Ishikawa (cell line): ENCODE measurements at regions not wholly inside any gene's neighbourhood (a gene's known extent, or its start where the extent isn't known, plus 50 kb on each side); places are given as distances from the start of the nearest gene placed in this dataset.

Source experiments
- CEBPB ChIP-seq: IDR thresholded peaks from 2 replicates; pipeline ENCODE4 v1.6.1; 2012
- EP300 ChIP-seq: IDR thresholded peaks from 2 replicates; pipeline ENCODE4 v1.6.1; 2012; ENCODE audit warnings: borderline replicate concordance
- FOXM1 ChIP-seq: IDR thresholded peaks from 2 replicates; pipeline ENCODE4 v1.6.1; 2012; ENCODE audit warnings: low read depth, borderline replicate concordance
- RAD21 ChIP-seq: IDR thresholded peaks from 2 replicates; pipeline ENCODE4 v1.6.1; 2012; ENCODE audit warnings: low read depth
- TAF1 ChIP-seq: IDR thresholded peaks from 2 replicates; pipeline ENCODE4 v1.6.1; 2012; ENCODE audit warnings: low read depth, mild to moderate bottlenecking
- TCF12 ChIP-seq: IDR thresholded peaks from 2 replicates; pipeline ENCODE4 v1.6.1; 2012; ENCODE audit warnings: low read depth
- TEAD4 ChIP-seq: IDR thresholded peaks from 2 replicates; pipeline ENCODE4 v1.6.1; 2012
- YY1 ChIP-seq: IDR thresholded peaks from 2 replicates; pipeline ENCODE4 v1.6.1; 2012; ENCODE audit warnings: low read depth
- ZBTB7A ChIP-seq: IDR thresholded peaks from 2 replicates; pipeline ENCODE4 v1.6.1; 2012; ENCODE audit warnings: low read depth
- TF ChIP-seq, protein P1 (sequence below): IDR thresholded peaks from 2 replicates; pipeline ENCODE4 v1.6.1; 2012; ENCODE audit warnings: low read depth, mild to moderate bottlenecking
- TF ChIP-seq, protein P2 (sequence below): IDR thresholded peaks from 2 replicates; pipeline ENCODE4 v1.6.1; 2012
- TF ChIP-seq, protein P3 (sequence below): IDR thresholded peaks from 2 replicates; pipeline ENCODE4 v1.6.1; 2012

- TF ChIP-seq TCF12 (no peak), YY1 (no peak), EP300 (no peak), CEBPB (no peak), TEAD4 (no peak), RAD21 (no peak), ZBTB7A (no peak), TAF1 (no peak), FOXM1 (no peak)
- TF ChIP-seq, protein P1, sequence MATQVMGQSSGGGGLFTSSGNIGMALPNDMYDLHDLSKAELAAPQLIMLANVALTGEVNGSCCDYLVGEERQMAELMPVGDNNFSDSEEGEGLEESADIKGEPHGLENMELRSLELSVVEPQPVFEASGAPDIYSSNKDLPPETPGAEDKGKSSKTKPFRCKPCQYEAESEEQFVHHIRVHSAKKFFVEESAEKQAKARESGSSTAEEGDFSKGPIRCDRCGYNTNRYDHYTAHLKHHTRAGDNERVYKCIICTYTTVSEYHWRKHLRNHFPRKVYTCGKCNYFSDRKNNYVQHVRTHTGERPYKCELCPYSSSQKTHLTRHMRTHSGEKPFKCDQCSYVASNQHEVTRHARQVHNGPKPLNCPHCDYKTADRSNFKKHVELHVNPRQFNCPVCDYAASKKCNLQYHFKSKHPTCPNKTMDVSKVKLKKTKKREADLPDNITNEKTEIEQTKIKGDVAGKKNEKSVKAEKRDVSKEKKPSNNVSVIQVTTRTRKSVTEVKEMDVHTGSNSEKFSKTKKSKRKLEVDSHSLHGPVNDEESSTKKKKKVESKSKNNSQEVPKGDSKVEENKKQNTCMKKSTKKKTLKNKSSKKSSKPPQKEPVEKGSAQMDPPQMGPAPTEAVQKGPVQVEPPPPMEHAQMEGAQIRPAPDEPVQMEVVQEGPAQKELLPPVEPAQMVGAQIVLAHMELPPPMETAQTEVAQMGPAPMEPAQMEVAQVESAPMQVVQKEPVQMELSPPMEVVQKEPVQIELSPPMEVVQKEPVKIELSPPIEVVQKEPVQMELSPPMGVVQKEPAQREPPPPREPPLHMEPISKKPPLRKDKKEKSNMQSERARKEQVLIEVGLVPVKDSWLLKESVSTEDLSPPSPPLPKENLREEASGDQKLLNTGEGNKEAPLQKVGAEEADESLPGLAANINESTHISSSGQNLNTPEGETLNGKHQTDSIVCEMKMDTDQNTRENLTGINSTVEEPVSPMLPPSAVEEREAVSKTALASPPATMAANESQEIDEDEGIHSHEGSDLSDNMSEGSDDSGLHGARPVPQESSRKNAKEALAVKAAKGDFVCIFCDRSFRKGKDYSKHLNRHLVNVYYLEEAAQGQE = no peak
- TF ChIP-seq, protein P2, sequence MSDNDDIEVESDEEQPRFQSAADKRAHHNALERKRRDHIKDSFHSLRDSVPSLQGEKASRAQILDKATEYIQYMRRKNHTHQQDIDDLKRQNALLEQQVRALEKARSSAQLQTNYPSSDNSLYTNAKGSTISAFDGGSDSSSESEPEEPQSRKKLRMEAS = no peak
- TF ChIP-seq, protein P3, sequence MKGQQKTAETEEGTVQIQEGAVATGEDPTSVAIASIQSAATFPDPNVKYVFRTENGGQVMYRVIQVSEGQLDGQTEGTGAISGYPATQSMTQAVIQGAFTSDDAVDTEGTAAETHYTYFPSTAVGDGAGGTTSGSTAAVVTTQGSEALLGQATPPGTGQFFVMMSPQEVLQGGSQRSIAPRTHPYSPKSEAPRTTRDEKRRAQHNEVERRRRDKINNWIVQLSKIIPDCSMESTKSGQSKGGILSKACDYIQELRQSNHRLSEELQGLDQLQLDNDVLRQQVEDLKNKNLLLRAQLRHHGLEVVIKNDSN = no peak
Measured at GRCh38 chr10:124176349-124177179, 83.2 kb upstream of the CHST15 start.
